HCT116 (cell line): ENCODE measurements at regions not wholly inside any gene's neighbourhood (a gene's known extent, or its start where the extent isn't known, plus 50 kb on each side); places are given as distances from the start of the nearest gene placed in this dataset.

Experiments
- ATAC-seq: fragments of 200-7000 bp; cut with Tn5 transposase; 2 replicates; pipeline ENCODE4 v1.9.1; 2020; ENCODE audit warnings: mild to moderate bottlenecking, moderate library complexity
- BruUV-seq: library from RNA; stranded (reverse); fragments of 400-500 nt; replicated peaks from 2 replicates; lab custom pipeline; 2021; lab: Mats Ljungman, UMichigan
- CTCF ChIA-PET: fragments of 300-600 bp; sonication (Branson Sonifier 250); formaldehyde crosslinking; loops from one replicate; lab custom pipeline; 2021; ENCODE audit warnings: antibody characterized with exemption; lab: Charles Lee
- POLR2A ChIA-PET: fragments of 300-600, 350-600 bp; sonication (Branson Sonifier 250); formaldehyde crosslinking; loops from one replicate; lab custom pipeline; 2021; ENCODE audit warnings: antibody characterized with exemption; lab: Charles Lee
- RAD21 ChIA-PET, 2 experiments: fragments of 300-600 bp; sonication (Branson Sonifier 250); formaldehyde crosslinking; loops; one replicate each; lab custom pipeline; 2023; ENCODE audit warnings: low total read pairs in 2 of 2; ENCODE audit not compliant: uncharacterized antibody in 2 of 2, unreplicated experiment in 2 of 2, low non-redundant PET in 1 of 2; lab: Charles Lee
- DNase-seq: peaks from one replicate; pipeline ENCODE4 v3.0.0-alpha.2; 2010; ENCODE audit warnings: low read depth, low spot score
- H2AFZ ChIP-seq: fragments of 200-600 bp; shearing (Covaris generic), sonication (generic); 2 replicates; pipeline ENCODE4 v1.6.1; 2017; ENCODE audit warnings: low read depth, mixed run types, mixed read lengths, antibody characterized with exemption, low read length; ENCODE audit not compliant: poor library complexity, severe bottlenecking
- H3K27ac ChIP-seq: 2 replicates; pipeline ENCODE4 v1.5.1; 2012; ENCODE audit warnings: low read depth, low read length
- H3K27me3 ChIP-seq: fragments of 200-600 bp; sonication (generic); 2 replicates; pipeline ENCODE4 v1.6.1; 2016; ENCODE audit warnings: mixed run types, low read length, mixed read lengths; ENCODE audit not compliant: insufficient read depth
- H3K36me3 ChIP-seq, 2 experiments: fragments of 200-500 bp in 1 of 2; fragments of 200-600 bp in 1 of 2; sonication (Bioruptor generic) in 1 of 2; sonication (generic) in 1 of 2; 2 replicates each; pipeline versions ENCODE4 v1.5.1 to v1.6.1; 2014 to 2016; ENCODE audit warnings: low read length in 2 of 2, inconsistent platforms in 1 of 2, mixed read lengths in 1 of 2, mixed run types in 1 of 2; ENCODE audit not compliant: insufficient read depth in 2 of 2, control insufficient read depth in 1 of 2
- H3K4me1 ChIP-seq, 2 experiments: fragments of 200-600 bp in 1 of 2; sonication (generic) in 1 of 2; 2 replicates each; pipeline versions ENCODE4 v1.5.1 to v1.6.1; 2012 to 2017; ENCODE audit warnings: low read length in 2 of 2, inconsistent platforms in 1 of 2, mild to moderate bottlenecking in 1 of 2, mixed read lengths in 1 of 2, mixed run types in 1 of 2, moderate library complexity in 1 of 2; ENCODE audit not compliant: insufficient read depth in 2 of 2, control insufficient read depth in 1 of 2
- H3K4me2 ChIP-seq: fragments of 200-600 bp; sonication (generic); 2 replicates; pipeline ENCODE4 v1.6.1; 2017; ENCODE audit warnings: mixed run types, low read length, mixed read lengths
- H3K4me3 ChIP-seq, 2 experiments: fragments of 200-600 bp in 1 of 2; sonication (generic) in 1 of 2; replicated peaks in 1 of 2; 2 replicates each; pipeline ENCODE4 v1.5.1; 2011 to 2016; ENCODE audit warnings: low read length in 2 of 2, control low read depth in 1 of 2, low read depth in 1 of 2, mild to moderate bottlenecking in 1 of 2, mixed read lengths in 1 of 2, mixed run types in 1 of 2
- H3K79me2 ChIP-seq: fragments of 200-600 bp; sonication (generic); 2 replicates; pipeline ENCODE4 v1.6.1; 2017; ENCODE audit warnings: mild to moderate bottlenecking, mixed run types, low read length, moderate library complexity, mixed read lengths; ENCODE audit not compliant: insufficient read depth
- H3K9ac ChIP-seq: fragments of 200-600 bp; sonication (generic); 2 replicates; pipeline ENCODE4 v1.6.1; 2016; ENCODE audit warnings: low read length, mixed read lengths
- H3K9me2 ChIP-seq: fragments of 200-600 bp; sonication (generic), shearing (Covaris generic); 2 replicates; pipeline ENCODE4 v1.6.1; 2017; ENCODE audit warnings: mixed run types, mild to moderate bottlenecking, moderate library complexity; ENCODE audit not compliant: insufficient read depth
- H3K9me3 ChIP-seq, 2 experiments: fragments of 200-500 bp in 1 of 2; fragments of 200-600 bp in 1 of 2; sonication (Bioruptor generic) in 1 of 2; sonication (generic) in 1 of 2; 2 replicates each; pipeline ENCODE4 v1.6.1; 2014 to 2017; ENCODE audit warnings: low read length in 2 of 2, mixed read lengths in 2 of 2, inconsistent platforms in 1 of 2, low read depth in 1 of 2, mild to moderate bottlenecking in 1 of 2, mixed run types in 1 of 2, moderate library complexity in 1 of 2; ENCODE audit not compliant: control insufficient read depth in 1 of 2, insufficient read depth in 1 of 2
- H4K20me1 ChIP-seq: fragments of 200-600 bp; sonication (generic), shearing (Covaris generic); 2 replicates; pipeline ENCODE4 v1.6.1; 2017; ENCODE audit warnings: mixed run types, mild to moderate bottlenecking, moderate library complexity; ENCODE audit not compliant: insufficient read depth
- CBX3 ChIP-seq: IDR thresholded peaks from 2 replicates; pipeline ENCODE4 v1.6.1; 2012; ENCODE audit warnings: low read depth
- CTCF ChIP-seq, 3 experiments: fragments of 200-600 bp in 1 of 3; sonication (generic) in 1 of 3; IDR thresholded peaks in 2 of 3; conservative IDR thresholded peaks in 1 of 3; 2 replicates each; pipeline ENCODE4 v1.5.1; 2012 to 2017; ENCODE audit warnings: low read depth in 2 of 3, low read length in 2 of 3, antibody characterized with exemption in 1 of 3, borderline replicate concordance in 1 of 3, control low read depth in 1 of 3, mild to moderate bottlenecking in 1 of 3, mixed read lengths in 1 of 3, mixed run types in 1 of 3, moderate library complexity in 1 of 3; ENCODE audit not compliant: insufficient read depth in 1 of 3
- EGR1 ChIP-seq: IDR thresholded peaks from 2 replicates; pipeline ENCODE4 v1.6.1; 2012; ENCODE audit warnings: low read depth
- ELF1 ChIP-seq: IDR thresholded peaks from 2 replicates; pipeline ENCODE4 v1.6.1; 2012; ENCODE audit warnings: low read depth, borderline replicate concordance
- EZH2phosphoT487 ChIP-seq: fragments of 200-600 bp; IDR thresholded peaks from 2 replicates; pipeline ENCODE4 v1.6.1; 2018; ENCODE audit warnings: antibody characterized with exemption, borderline replicate concordance
- FOSL1 ChIP-seq: IDR thresholded peaks from 2 replicates; pipeline ENCODE4 v1.6.1; 2012; ENCODE audit warnings: low read depth
- JUND ChIP-seq: IDR thresholded peaks from 2 replicates; pipeline ENCODE4 v1.6.1; 2012
- MAX ChIP-seq: IDR thresholded peaks from 2 replicates; pipeline ENCODE4 v1.6.1; 2012
- POLR2A ChIP-seq: IDR thresholded peaks from 2 replicates; pipeline ENCODE4 v1.7.0; 2011; ENCODE audit warnings: borderline replicate concordance; ENCODE audit not compliant: insufficient read depth, insufficient read length; ENCODE audit errors: extremely low read depth
- POLR2AphosphoS5 ChIP-seq: IDR thresholded peaks from 2 replicates; pipeline ENCODE4 v1.6.1; 2011; ENCODE audit warnings: mild to moderate bottlenecking, low read depth, low read length, moderate library complexity
- RAD21 ChIP-seq: IDR thresholded peaks from 2 replicates; pipeline ENCODE4 v1.6.1; 2012; ENCODE audit warnings: low read depth, mild to moderate bottlenecking
- REST ChIP-seq: IDR thresholded peaks from 2 replicates; pipeline ENCODE4 v1.6.1; 2012; ENCODE audit warnings: low read depth
- SP1 ChIP-seq: IDR thresholded peaks from 2 replicates; pipeline ENCODE4 v1.6.1; 2012; ENCODE audit warnings: low read depth
- SRF ChIP-seq: IDR thresholded peaks from 2 replicates; pipeline ENCODE4 v1.6.1; 2012; ENCODE audit warnings: low read depth
- TCF7L2 ChIP-seq: IDR thresholded peaks from 2 replicates; pipeline ENCODE4 v1.7.0; 2011; ENCODE audit warnings: borderline replicate concordance, inconsistent platforms; ENCODE audit not compliant: insufficient read depth, insufficient read length; ENCODE audit errors: extremely low read depth
- YY1 ChIP-seq: IDR thresholded peaks from 2 replicates; pipeline ENCODE4 v1.6.1; 2011; ENCODE audit warnings: low read length, low read depth, moderate library complexity, mild to moderate bottlenecking; ENCODE audit not compliant: insufficient replicate concordance; ENCODE audit errors: extremely low read depth
- ZFX ChIP-seq: fragments of 450-650 bp; IDR thresholded peaks from 2 replicates; pipeline ENCODE4 v1.6.1; 2017
- intact Hi-C: fragments of 100-400 bp; cut with micrococcal nuclease; formaldehyde crosslinking; loops from 2 replicates; pipeline ENCODE4 v1.10.0; 2022

GRCh38 chr9:26157411-26157810 lies 479.2 kb upstream of the TUSC1 start:
- no peak overlapping the region for H3K4me2 ChIP-seq
- H3K36me3 ChIP-seq, result no peaks in the 10 kb centered on the region
- intact Hi-C loops, result no loop called here
- ATAC-seq (no peak), DNase-seq (no peak)
- H3K79me2 ChIP-seq, result no peaks in the 10 kb centered on the region
- H3K9me2 ChIP-seq, result no peaks in the 10 kb centered on the region
- no peak for TF ChIP-seq REST
- no peak for TF ChIP-seq EGR1
- no peak for TF ChIP-seq TCF7L2
- no peak for TF ChIP-seq SRF
- no peak for TF ChIP-seq FOSL1
- TF ChIP-seq MAX, result no peak
- TF ChIP-seq EZH2phosphoT487, result no peak
- TF ChIP-seq ELF1, result no peak
- no peak for TF ChIP-seq RAD21
- no peak for TF ChIP-seq CBX3
- TF ChIP-seq POLR2A, result no peak
- no peak for TF ChIP-seq POLR2AphosphoS5
- no peak for TF ChIP-seq YY1
- no peak for TF ChIP-seq ZFX
- TF ChIP-seq JUND, result no peak
- TF ChIP-seq SP1, result no peak
- no peak for TF ChIP-seq CTCF (IDR thresholded peaks at IDR 0.05 in 2 of 3, conservative IDR thresholded peaks at IDR 0.05 in 1 of 3; ENCODE audit: borderline replicate concordance in 1 of 3, insufficient read depth in 1 of 3, low read depth in 2 of 3, low read length in 2 of 3)
- no peaks in the 10 kb centered on the region for H4K20me1 ChIP-seq
- BruUV-seq, result no TSS peak
- no peak overlapping the region for H3K9ac ChIP-seq
- CTCF ChIA-PET, result no interaction called here
- H3K4me3 ChIP-seq, result no peak overlapping the region
- H3K4me1 ChIP-seq, result no peaks in the 10 kb centered on the region
- H2AFZ ChIP-seq, result no peak overlapping the region
- H3K27me3 ChIP-seq, result no peaks in the 10 kb centered on the region
- RAD21 ChIA-PET, result no interaction called here
- POLR2A ChIA-PET, result no interaction called here
- H3K9me3 ChIP-seq, result peaks cover 3 to 11% of the 10 kb centered on the region in 2 experiments; a peak in 2 of 4 replicates
- H3K27ac ChIP-seq, result no peak overlapping the region
